Endothelial cell of umbilical vein (primary cell): ENCODE measurements at regions not wholly inside any gene's neighbourhood (a gene's known extent, or its start where the extent isn't known, plus 50 kb on each side); places are given as distances from the start of the nearest gene placed in this dataset.

Experiments used
- BruUV-seq: library from RNA; stranded (reverse); fragments of 400-500 nt; replicated peaks from 2 replicates; lab custom pipeline; 2021; lab: Mats Ljungman, UMichigan
- CTCF ChIA-PET: fragments of 300-600, 350-600 bp; sonication (Branson Sonifier 250); formaldehyde crosslinking; loops from one replicate; lab custom pipeline; 2021; ENCODE audit warnings: antibody characterized with exemption, inconsistent platforms; lab: Charles Lee
- POLR2A ChIA-PET: fragments of 300-600, 350-600 bp; sonication (Branson Sonifier 250); formaldehyde crosslinking; loops from one replicate; lab custom pipeline; 2021; ENCODE audit warnings: antibody characterized with exemption, inconsistent platforms; lab: Charles Lee
- DNase-seq: peaks from one replicate; pipeline ENCODE4 v3.0.0-alpha.2; 2011; ENCODE audit warnings: low read depth, low spot score
- FAIRE-seq: peaks from 2 replicates; lab custom pipeline; 2011; peaks lifted over from hg19 to GRCh38; lab: Jason Lieb, UNC
- H2AFZ ChIP-seq: 2 replicates; pipeline ENCODE4 v1.6.0; 2012; ENCODE audit warnings: low read depth, low read length, control low read depth, inconsistent platforms
- H3K27ac ChIP-seq: 2 replicates; pipeline ENCODE4 v1.5.1; 2011; ENCODE audit warnings: low read depth, mild to moderate bottlenecking, control low read depth, low read length, moderate library complexity; ENCODE audit not compliant: insufficient read depth
- H3K27me3 ChIP-seq, 2 experiments: 2 replicates each; pipeline versions ENCODE4 v1.6.0 to v1.6.1; 2011; ENCODE audit warnings: low read length in 2 of 2, mixed read lengths in 1 of 2; ENCODE audit not compliant: control insufficient read depth in 2 of 2, insufficient read depth in 2 of 2
- H3K36me3 ChIP-seq, 2 experiments: 2 replicates in 1 of 2; 3 replicates in 1 of 2; pipeline ENCODE4 v1.5.1; 2011; ENCODE audit warnings: low read length in 2 of 2, mild to moderate bottlenecking in 1 of 2, moderate library complexity in 1 of 2; ENCODE audit not compliant: control insufficient read depth in 2 of 2, insufficient read depth in 2 of 2; ENCODE audit errors: extremely low read depth in 1 of 2
- H3K4me1 ChIP-seq: 3 replicates; pipeline ENCODE4 v1.5.1; 2011; ENCODE audit warnings: mild to moderate bottlenecking, low read length; ENCODE audit not compliant: control insufficient read depth, insufficient read depth; ENCODE audit errors: extremely low read depth
- H3K4me2 ChIP-seq: 2 replicates; pipeline ENCODE4 v1.6.1; 2011; ENCODE audit warnings: low read length, control low read depth, mixed read lengths; ENCODE audit not compliant: insufficient read depth
- H3K4me3 ChIP-seq, 3 experiments: fragments of 200-600 bp in 1 of 3; sonication (generic), shearing (Covaris generic) in 1 of 3; replicated peaks in 1 of 3; 2 replicates each; pipeline ENCODE4 v1.5.1; 2011 to 2016; ENCODE audit warnings: control low read depth in 3 of 3, low read length in 3 of 3, mild to moderate bottlenecking in 2 of 3, inconsistent platforms in 1 of 3, low read depth in 1 of 3, moderate library complexity in 1 of 3; ENCODE audit not compliant: insufficient read depth in 1 of 3
- H3K79me2 ChIP-seq: 2 replicates; pipeline ENCODE4 v1.6.0; 2012; ENCODE audit warnings: low read length, inconsistent platforms; ENCODE audit not compliant: control insufficient read depth, insufficient read depth
- H3K9ac ChIP-seq: replicated peaks from 2 replicates; pipeline ENCODE3; 2011; ENCODE audit warnings: low read length, control low read depth; ENCODE audit not compliant: insufficient read depth; ENCODE audit errors: extremely low read depth
- H3K9me1 ChIP-seq: replicated peaks from 3 replicates; pipeline ENCODE4 v1.6.0; 2011; ENCODE audit warnings: mild to moderate bottlenecking, low read length; ENCODE audit not compliant: control insufficient read depth, insufficient read depth; ENCODE audit errors: extremely low read depth
- H3K9me3 ChIP-seq: replicated peaks from 2 replicates; pipeline ENCODE4 v1.5.1; 2012; ENCODE audit warnings: low read length, inconsistent platforms; ENCODE audit not compliant: control insufficient read depth, insufficient read depth
- H4K20me1 ChIP-seq: replicated peaks from 2 replicates; pipeline ENCODE3; 2011; ENCODE audit warnings: mild to moderate bottlenecking, low read length; ENCODE audit not compliant: control insufficient read depth, insufficient read depth; ENCODE audit errors: extremely low read depth
- CTCF ChIP-seq, 2 donors: IDR thresholded peaks; 1 replicate in 1 of 2; 2 replicates in 1 of 2; pipeline ENCODE4 v1.5.1; 2011; ENCODE audit warnings: low read length in 2 of 2, mild to moderate bottlenecking in 2 of 2, moderate library complexity in 2 of 2, control low read depth in 1 of 2, inconsistent platforms in 1 of 2, low read depth in 1 of 2; ENCODE audit not compliant: insufficient read depth in 1 of 2; ENCODE audit errors: extremely low read depth in 1 of 2
- EZH2 ChIP-seq: IDR thresholded peaks from 2 replicates; pipeline ENCODE4 v1.6.1; 2012; ENCODE audit warnings: borderline replicate concordance, low read depth, mild to moderate bottlenecking, moderate library complexity, low read length, inconsistent platforms; ENCODE audit not compliant: severe bottlenecking
- FOS ChIP-seq: IDR thresholded peaks from 2 replicates; pipeline ENCODE4 v1.6.1; 2011; ENCODE audit warnings: mild to moderate bottlenecking, low read length, moderate library complexity, borderline replicate concordance; ENCODE audit not compliant: insufficient read depth
- GATA2 ChIP-seq: IDR thresholded peaks from 2 replicates; pipeline ENCODE4 v1.7.0; 2011; ENCODE audit warnings: low read depth, mild to moderate bottlenecking, moderate library complexity, mixed read lengths, low read length; ENCODE audit not compliant: insufficient read length, insufficient read depth
- JUN ChIP-seq: IDR thresholded peaks from 2 replicates; pipeline ENCODE4 v1.6.1; 2011; ENCODE audit warnings: borderline replicate concordance, low read depth; ENCODE audit not compliant: insufficient read length, insufficient read depth
- MAX ChIP-seq: IDR thresholded peaks from 2 replicates; pipeline ENCODE4 v1.6.1; 2011; ENCODE audit not compliant: insufficient read depth, insufficient read length
- MYC ChIP-seq: IDR thresholded peaks from one replicate; pipeline ENCODE4 v1.6.1; 2011; ENCODE audit warnings: mild to moderate bottlenecking, low read depth, low read length
- POLR2A ChIP-seq: IDR thresholded peaks from 2 replicates; pipeline ENCODE4 v1.6.1; 2012; ENCODE audit warnings: low read depth, mild to moderate bottlenecking, control low read depth, low read length
- POLR2AphosphoS5 ChIP-seq: IDR thresholded peaks from 2 replicates; pipeline ENCODE4 v1.6.1; 2012; ENCODE audit warnings: low read depth, mild to moderate bottlenecking, control low read depth, low read length, moderate library complexity; ENCODE audit not compliant: insufficient read depth
- dilution Hi-C: fragments of 300-500 bp; cut with MboI; formaldehyde crosslinking; loops from one replicate; pipeline ENCODE4 v1.15.0; 2019; ENCODE audit warnings: low sequenced_read_pairs; ENCODE audit not compliant: extremely low pct_ligation_motif_present
- intact Hi-C: fragments of 100-400 bp; cut with micrococcal nuclease; formaldehyde crosslinking; loops from one replicate; pipeline ENCODE4 v1.10.0; 2022

- no TSS peak for BruUV-seq
- intact Hi-C loops, result loop anchor here (2.0 kb wide), 1 partner anchor 23 kb away; no protein-coding TSS in a partner anchor
- dilution Hi-C loops, result no loop called here
Observed at GRCh38 chr7:142533920-142534319, 215.4 kb upstream of the PRSS1 start.

More at GRCh38 chr7:142533920-142534319, 215.4 kb upstream of the PRSS1 start:
- H3K79me2 ChIP-seq, result no peaks in the 10 kb centered on the region
- no peaks in the 10 kb centered on the region for H3K9me1 ChIP-seq
- DNase-seq, result no peak
- H2AFZ ChIP-seq, result no peak overlapping the region
- no peaks in the 10 kb centered on the region for H4K20me1 ChIP-seq
- H3K27me3 ChIP-seq, result peaks cover 4 to 5% of the 10 kb centered on the region in 2 experiments
- peaks cover 24% of the 10 kb centered on the region for H3K4me1 ChIP-seq
- H3K36me3 ChIP-seq, result no peaks in the 10 kb centered on the region
- no peak overlapping the region for H3K27ac ChIP-seq
- H3K9ac ChIP-seq, result no peak overlapping the region
- H3K9me3 ChIP-seq, result no peaks in the 10 kb centered on the region
- FAIRE-seq, result no peak
- H3K4me3 ChIP-seq, result no peak overlapping the region
- POLR2A ChIA-PET, result no interaction called here
- no peak overlapping the region for H3K4me2 ChIP-seq
- TF ChIP-seq POLR2A (no peak), MAX (no peak), POLR2AphosphoS5 (no peak), JUN (no peak), CTCF (IDR thresholded peaks at IDR 0.05; ENCODE audit: extremely low read depth in 1 of 2, insufficient read depth in 1 of 2, low read depth in 1 of 2, low read length in 2 of 2) (no peak), FOS (no peak), GATA2 (no peak), MYC (no peak), EZH2 (no peak)
- CTCF ChIA-PET, result interaction anchor here (1.4 to 5.2 kb wide), 9 partner anchors 25 to 333 kb away, joined by 4 to 181 read pairs (median 63); no protein-coding TSS in a partner anchor
